Osteoblast (primary cell): ENCODE measurements at regions not wholly inside any gene's neighbourhood (a gene's known extent, or its start where the extent isn't known, plus 50 kb on each side); places are given as distances from the start of the nearest gene placed in this dataset.
"Not testable (repeated sequence)": the region's sequence is repeated elsewhere in the genome, so short reads cannot be mapped to it uniquely, and the experiment has no call there.

ENCODE experiments used
- DNase-seq: peaks from one replicate; pipeline ENCODE4 v3.0.0; 2011; ENCODE audit warnings: low spot score, mixed read lengths; ENCODE audit not compliant: insufficient read length; ENCODE audit errors: missing footprints
- H2AFZ ChIP-seq: 2 replicates; pipeline ENCODE4 v1.6.0; 2011; ENCODE audit warnings: mild to moderate bottlenecking, low read length
- H3K27ac ChIP-seq: 2 replicates; pipeline ENCODE4 v1.5.1; 2011; ENCODE audit warnings: mild to moderate bottlenecking, low read depth, low read length, moderate library complexity
- H3K27me3 ChIP-seq: 2 replicates; pipeline ENCODE4 v1.6.0; 2012; ENCODE audit warnings: mild to moderate bottlenecking, control low read depth, inconsistent platforms, low read length, moderate library complexity; ENCODE audit not compliant: insufficient read depth
- H3K36me3 ChIP-seq: 2 replicates; pipeline ENCODE4 v1.5.1; 2011; ENCODE audit warnings: mild to moderate bottlenecking, low read length, control low read depth, moderate library complexity; ENCODE audit not compliant: insufficient read depth
- H3K4me1 ChIP-seq: 2 replicates; pipeline ENCODE4 v1.5.1; 2011; ENCODE audit warnings: mild to moderate bottlenecking, low read length, control low read depth, moderate library complexity; ENCODE audit not compliant: insufficient read depth
- H3K4me2 ChIP-seq: 2 replicates; pipeline ENCODE4 v1.6.0; 2011; ENCODE audit warnings: mild to moderate bottlenecking, low read length; ENCODE audit not compliant: insufficient read depth
- H3K4me3 ChIP-seq: fragments of 200-600 bp; sonication (generic); 3 replicates; pipeline ENCODE4 v1.5.1; 2012; ENCODE audit warnings: mild to moderate bottlenecking, low read length, inconsistent platforms; ENCODE audit not compliant: insufficient read depth
- H3K79me2 ChIP-seq: 2 replicates; pipeline ENCODE4 v1.6.0; 2012; ENCODE audit warnings: mild to moderate bottlenecking, low read length, control low read depth, inconsistent platforms; ENCODE audit not compliant: insufficient read depth
- H3K9me3 ChIP-seq: 2 replicates; pipeline ENCODE4 v1.5.1; 2011; ENCODE audit warnings: low read depth, low read length, control low read depth
- H4K20me1 ChIP-seq: 2 replicates; pipeline ENCODE4 v1.6.0; 2012; ENCODE audit warnings: mild to moderate bottlenecking, low read length, control low read depth; ENCODE audit not compliant: insufficient read depth
- TF ChIP-seq, protein P1 (sequence below): IDR thresholded peaks from 2 replicates; pipeline ENCODE4 v1.5.1; 2011; ENCODE audit warnings: mild to moderate bottlenecking, low read depth, low read length, moderate library complexity; ENCODE audit errors: extremely low read depth

DNA sequence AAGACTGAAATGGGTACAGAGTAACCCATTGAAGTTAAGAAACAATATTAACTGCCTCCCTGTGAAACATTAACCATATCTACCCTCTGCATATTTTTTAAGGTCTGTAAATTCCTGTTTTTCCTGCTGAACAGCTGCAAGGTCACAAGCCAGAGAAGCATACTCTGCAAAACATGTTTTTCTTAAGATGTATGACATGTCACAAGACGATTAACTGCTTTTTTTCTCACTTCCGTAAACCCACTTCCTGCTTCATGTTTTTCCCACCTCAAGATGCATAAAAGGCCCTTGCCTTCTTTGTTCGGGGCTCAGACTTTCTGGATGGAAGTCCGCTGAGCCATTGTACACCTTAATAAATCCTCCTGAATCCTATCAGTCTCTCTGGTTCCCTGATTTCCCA is 504.7 kb upstream of the MIS18BP1 start:
- Histone ChIP-seq H4K20me1 (no peaks in the 10 kb centered on the region), H3K4me1 (no peaks in the 10 kb centered on the region), H3K27me3 (no peaks in the 10 kb centered on the region), H3K79me2 (no peaks in the 10 kb centered on the region), H3K27ac (no peak overlapping the region), H3K9me3 (peaks cover 2% of the 10 kb centered on the region), H3K4me2 (no peak overlapping the region), H2AFZ (no peak overlapping the region), H3K36me3 (no peaks in the 10 kb centered on the region), H3K4me3 (no peak overlapping the region)
- DNase-seq: no peak
- TF ChIP-seq, protein P1, sequence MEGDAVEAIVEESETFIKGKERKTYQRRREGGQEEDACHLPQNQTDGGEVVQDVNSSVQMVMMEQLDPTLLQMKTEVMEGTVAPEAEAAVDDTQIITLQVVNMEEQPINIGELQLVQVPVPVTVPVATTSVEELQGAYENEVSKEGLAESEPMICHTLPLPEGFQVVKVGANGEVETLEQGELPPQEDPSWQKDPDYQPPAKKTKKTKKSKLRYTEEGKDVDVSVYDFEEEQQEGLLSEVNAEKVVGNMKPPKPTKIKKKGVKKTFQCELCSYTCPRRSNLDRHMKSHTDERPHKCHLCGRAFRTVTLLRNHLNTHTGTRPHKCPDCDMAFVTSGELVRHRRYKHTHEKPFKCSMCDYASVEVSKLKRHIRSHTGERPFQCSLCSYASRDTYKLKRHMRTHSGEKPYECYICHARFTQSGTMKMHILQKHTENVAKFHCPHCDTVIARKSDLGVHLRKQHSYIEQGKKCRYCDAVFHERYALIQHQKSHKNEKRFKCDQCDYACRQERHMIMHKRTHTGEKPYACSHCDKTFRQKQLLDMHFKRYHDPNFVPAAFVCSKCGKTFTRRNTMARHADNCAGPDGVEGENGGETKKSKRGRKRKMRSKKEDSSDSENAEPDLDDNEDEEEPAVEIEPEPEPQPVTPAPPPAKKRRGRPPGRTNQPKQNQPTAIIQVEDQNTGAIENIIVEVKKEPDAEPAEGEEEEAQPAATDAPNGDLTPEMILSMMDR: no peak

DNA sequence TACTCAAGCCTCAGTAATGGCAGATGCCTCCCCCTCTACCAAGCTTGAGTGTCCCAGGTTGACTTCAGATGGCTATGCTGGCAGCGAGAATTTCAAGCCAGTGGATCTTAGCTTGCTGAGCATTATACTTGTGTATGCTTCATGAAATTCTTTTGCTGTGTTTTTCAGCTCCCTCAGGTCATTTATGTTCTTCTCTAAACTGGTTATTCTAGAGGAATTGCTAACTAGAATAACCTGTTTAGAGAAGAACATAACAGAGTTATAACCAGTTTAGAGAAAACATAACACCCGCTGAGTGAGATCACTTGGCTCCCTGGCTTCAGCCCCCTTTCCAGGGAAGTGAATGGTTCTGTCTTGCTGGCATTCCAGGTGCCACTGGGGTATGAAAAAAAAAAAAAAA is 503.4 kb upstream of the MIS18BP1 start:
- H3K4me3 ChIP-seq, H3K4me2 ChIP-seq, H4K20me1 ChIP-seq, H3K79me2 ChIP-seq, H3K9me3 ChIP-seq, H3K27ac ChIP-seq, H3K27me3 ChIP-seq, H3K4me1 ChIP-seq, H2AFZ ChIP-seq, H3K36me3 ChIP-seq, DNase-seq: not testable (repeated sequence)

- no peaks in the 10 kb centered on the region for H3K36me3 ChIP-seq
Observed at GRCh38 chr14:45743884-45744283, 490.9 kb upstream of the MIS18BP1 start.

GRCh38 chr14:45742187-45742586 is 489.2 kb upstream of the MIS18BP1 start:
- Histone ChIP-seq H2AFZ (no peak overlapping the region), H4K20me1 (no peaks in the 10 kb centered on the region), H3K4me2 (no peak overlapping the region), H3K27ac (no peak overlapping the region), H3K27me3 (no peaks in the 10 kb centered on the region), H3K4me1 (no peaks in the 10 kb centered on the region), H3K79me2 (no peaks in the 10 kb centered on the region), H3K9me3 (no peaks in the 10 kb centered on the region), H3K4me3 (no peak overlapping the region), H3K36me3 (no peaks in the 10 kb centered on the region)
- TF ChIP-seq, protein P1: no peak
- DNase-seq: no peak

More at GRCh38 chr14:45743884-45744283, 490.9 kb upstream of the MIS18BP1 start:
- H3K27me3 ChIP-seq: no peaks in the 10 kb centered on the region
- no peak overlapping the region for H2AFZ ChIP-seq
- no peaks in the 10 kb centered on the region for H3K79me2 ChIP-seq
- DNase-seq: no peak
- H3K27ac ChIP-seq: no peak overlapping the region
- H3K4me1 ChIP-seq: no peaks in the 10 kb centered on the region
- no peaks in the 10 kb centered on the region for H4K20me1 ChIP-seq
- H3K4me3 ChIP-seq: no peak overlapping the region
- TF ChIP-seq, protein P1: no peak
- H3K4me2 ChIP-seq: no peak overlapping the region
- H3K9me3 ChIP-seq: no peaks in the 10 kb centered on the region
